ENCODE measurements at regions not wholly inside any gene's neighbourhood (a gene's known extent, or its start where the extent isn't known, plus 50 kb on each side); places are given as distances from the start of the nearest gene placed in this dataset.

GRCh38 chr14:64654246-64654900 lies 49.9 kb upstream of the PLEKHG3 start:
- Histone ChIP-seq H2BK5ac (ENCODE audit: insufficient read length, low read length) (no peak overlapping the region), H3K23ac (ENCODE audit: insufficient read length, low read depth, low read length) (no peak overlapping the region), H4K20me1 (ENCODE audit: control insufficient read depth, insufficient read depth, insufficient read length) (no peaks in the 10 kb centered on the region), H2AFZ (ENCODE audit: low read length) (no peak overlapping the region), H3K14ac (ENCODE audit: insufficient read depth, low read length) (no peak overlapping the region), H3T11ph (ENCODE audit: low read length) (no peak overlapping the region), H3K4me1 (ENCODE audit: insufficient read depth, low read length) (no peaks in the 10 kb centered on the region; the same call in 1 of the 2 replicates), H4K5ac (ENCODE audit: insufficient read length, low read depth, low read length) (no peak overlapping the region), H3K79me2 (ENCODE audit: insufficient read depth, low read length) (no peaks in the 10 kb centered on the region), H2BK12ac (ENCODE audit: insufficient read length, low read depth, low read length) (no peak overlapping the region), H3K27me3 (ENCODE audit: insufficient read depth, low read length) (no peaks in the 10 kb centered on the region), H3K9ac (ENCODE audit: extremely low read depth, insufficient read length, low read length) (no peak overlapping the region), H3K18ac (ENCODE audit: insufficient read length, low read depth, low read length) (no peak overlapping the region), H3K23me2 (ENCODE audit: insufficient read length, low read depth, low read length, poor library complexity, severe bottlenecking) (no peaks in the 10 kb centered on the region), H3K79me1 (ENCODE audit: insufficient read depth, low read depth, low read length, poor library complexity, severe bottlenecking) (no peaks in the 10 kb centered on the region), H3K9me3 (ENCODE audit: control insufficient read depth, low read depth, low read length) (no peaks in the 10 kb centered on the region), H3K56ac (ENCODE audit: insufficient read length, low read depth, low read length) (no peak overlapping the region), H2BK120ac (ENCODE audit: low read depth, low read length, poor library complexity, severe bottlenecking) (no peak overlapping the region), H4K8ac (replicated peaks; ENCODE audit: insufficient read length, low read depth, low read length) (no peak overlapping the region), H3K4me2 (ENCODE audit: insufficient read depth, insufficient read length, low read length) (no peak overlapping the region), H2BK20ac (ENCODE audit: low read depth, low read length, poor library complexity, severe bottlenecking) (no peak overlapping the region), H3K27ac (ENCODE audit: insufficient read length, low read depth, low read length) (no peak overlapping the region), H2BK15ac (ENCODE audit: low read depth, low read length) (no peak overlapping the region), H4K91ac (ENCODE audit: insufficient read length, low read depth, low read length) (no peak overlapping the region), H2AK5ac (ENCODE audit: insufficient read length, low read length) (no peak overlapping the region), H3K4ac (ENCODE audit: low read depth, low read length) (no peak overlapping the region)
- no peak for DNase-seq
- TF ChIP-seq CTCF (conservative IDR thresholded peaks at IDR 0.05): no peak
- peaks cover 3% of the 10 kb centered on the region in 2 experiments; a peak in 3 of 5 replicates for H3K9me3 Mint-ChIP-seq
- peaks cover 0 to 10% (median 0%) of the 10 kb centered on the region in 3 experiments; a peak in 2 of 7 replicates for H3K36me3 Mint-ChIP-seq (ENCODE audit: insufficient read depth in 1 of 3, low read depth in 3 of 3)
- no peaks in the 10 kb centered on the region; the same call in none of the 2 replicates for H3K27me3 Mint-ChIP-seq (ENCODE audit: low read depth)
- no peak overlapping the region; a peak in 1 of 7 replicates for H3K27ac Mint-ChIP-seq
- no peak overlapping the region for H3K4me3 Mint-ChIP-seq
- peaks cover 12 to 13% of the 10 kb centered on the region in 2 experiments for H3K4me1 Mint-ChIP-seq
- no CpG with 5 or more reads among the region's 5 CpGs for WGBS (ENCODE audit: extremely low coverage, insufficient read length, low lambda C conversion rate)
